SKM-1 treated with dmso at 0.1 percent for 144 hours (cell line): ENCODE measurements at regions not wholly inside any gene's neighbourhood (a gene's known extent, or its start where the extent isn't known, plus 50 kb on each side); places are given as distances from the start of the nearest gene placed in this dataset.

Source experiments
- DNase-seq: peaks from one replicate; lab custom pipeline; 2025; ENCODE audit not compliant: unreplicated experiment; lab: John Stamatoyannopoulos, UW

- no peak for DNase-seq
Observed at GRCh38 chr4:133493776-133494175, 344.7 kb downstream of the PCDH10 start.

- no peak for DNase-seq
Observed at GRCh38 chr4:133493241-133493640, 344.1 kb downstream of the PCDH10 start.

- DNase-seq: no peak
Observed at GRCh38 chr4:133484287-133484686, 335.2 kb downstream of the PCDH10 start.

GRCh38 chr4:133483600-133484246, 334.6 kb downstream of the PCDH10 start:
- peak; percentile 10 for DNase-seq

GRCh38 chr4:133476063-133476462, 327.0 kb downstream of the PCDH10 start:
- DNase-seq: no peak

GRCh38 chr4:133474501-133474900, 325.4 kb downstream of the PCDH10 start:
- no peak for DNase-seq

GRCh38 chr4:133472244-133472643, 323.1 kb downstream of the PCDH10 start:
- no peak for DNase-seq

GRCh38 chr4:133467290-133467947, 318.3 kb downstream of the PCDH10 start:
- no peak for DNase-seq

- no peak for DNase-seq
Observed at GRCh38 chr4:133465022-133465421, 315.9 kb downstream of the PCDH10 start.

GRCh38 chr4:133464311-133464710, 315.2 kb downstream of the PCDH10 start:
- no peak for DNase-seq

- no peak for DNase-seq
Observed at GRCh38 chr4:133452678-133453077, 303.6 kb downstream of the PCDH10 start.

- DNase-seq: no peak
Observed at GRCh38 chr4:133450813-133451212, 301.7 kb downstream of the PCDH10 start.

GRCh38 chr4:133440404-133440803, 291.3 kb downstream of the PCDH10 start:
- DNase-seq: no peak

- no peak for DNase-seq
Observed at GRCh38 chr4:133439830-133440229, 290.7 kb downstream of the PCDH10 start.

- no peak for DNase-seq
Observed at GRCh38 chr4:133424605-133425004, 275.5 kb downstream of the PCDH10 start.

- no peak for DNase-seq
Observed at GRCh38 chr4:133403913-133404312, 254.8 kb downstream of the PCDH10 start.

GRCh38 chr4:133402616-133403015, 253.5 kb downstream of the PCDH10 start:
- DNase-seq: no peak

GRCh38 chr4:133394971-133395627, 246.0 kb downstream of the PCDH10 start:
- no peak for DNase-seq

- no peak for DNase-seq
Observed at GRCh38 chr4:133390198-133390855, 241.2 kb downstream of the PCDH10 start.

GRCh38 chr4:133389029-133389428, 239.9 kb downstream of the PCDH10 start:
- no peak for DNase-seq

- no peak for DNase-seq
Observed at GRCh38 chr4:133385161-133385954, 236.3 kb downstream of the PCDH10 start.
